ENCODE measurements at regions not wholly inside any gene's neighbourhood (a gene's known extent, or its start where the extent isn't known, plus 50 kb on each side); places are given as distances from the start of the nearest gene placed in this dataset.
"Not testable (repeated sequence)": the region's sequence is repeated elsewhere in the genome, so short reads cannot be mapped to it uniquely, and the experiment has no call there.

- no peak for TF ChIP-seq CTCF (IDR thresholded peaks at IDR 0.05; ENCODE audit: control insufficient read depth, extremely low read depth, insufficient read depth)
- no peak overlapping the region for H3K4me3 ChIP-seq (ENCODE audit: low read depth, low read length)
- no peak for DNase-seq (ENCODE audit: low read depth)
These were observed 485.9 kb downstream of the OMA1 start for GRCh38 chr1:58060559-58061170.

GRCh38 chr1:58059789-58060188 lies 486.7 kb downstream of the OMA1 start:
- DNase-seq (ENCODE audit: low read depth): no peak
- TF ChIP-seq CTCF (IDR thresholded peaks at IDR 0.05; ENCODE audit: control insufficient read depth, extremely low read depth, insufficient read depth): no peak

GRCh38 chr1:58058323-58058722 lies 488.2 kb downstream of the OMA1 start:
- no peak for DNase-seq (ENCODE audit: low read depth)
- TF ChIP-seq CTCF (IDR thresholded peaks at IDR 0.05; ENCODE audit: control insufficient read depth, extremely low read depth, insufficient read depth): no peak

More at GRCh38 chr1:58059789-58060188, 486.7 kb downstream of the OMA1 start:
- no peak overlapping the region for H3K4me3 ChIP-seq (ENCODE audit: low read depth, low read length)

GRCh38 chr1:58057826-58058225 lies 488.7 kb downstream of the OMA1 start:
- H3K4me3 ChIP-seq (ENCODE audit: low read depth, low read length): no peak overlapping the region
- no peak for DNase-seq (ENCODE audit: low read depth)
- no peak for TF ChIP-seq CTCF (IDR thresholded peaks at IDR 0.05; ENCODE audit: control insufficient read depth, extremely low read depth, insufficient read depth)

More at GRCh38 chr1:58058323-58058722, 488.2 kb downstream of the OMA1 start:
- H3K4me3 ChIP-seq (ENCODE audit: low read depth, low read length): no peak overlapping the region

GRCh38 chr1:58051187-58051586 lies 495.3 kb downstream of the OMA1 start:
- H3K4me3 ChIP-seq (ENCODE audit: low read depth, low read length); DNase-seq (ENCODE audit: low read depth): not testable (repeated sequence)

GRCh38 chr1:58047265-58047858 lies 499.2 kb downstream of the OMA1 start:
- DNase-seq (ENCODE audit: low read depth): no peak
- TF ChIP-seq CTCF (IDR thresholded peaks at IDR 0.05; ENCODE audit: control insufficient read depth, extremely low read depth, insufficient read depth): peak; percentile 83

GRCh38 chr1:58045094-58045705 lies 501.3 kb downstream of the OMA1 start:
- H3K4me3 ChIP-seq (ENCODE audit: low read depth, low read length): no peak overlapping the region
- no peak for DNase-seq (ENCODE audit: low read depth)
- no peak for TF ChIP-seq CTCF (IDR thresholded peaks at IDR 0.05; ENCODE audit: control insufficient read depth, extremely low read depth, insufficient read depth)

More at GRCh38 chr1:58047265-58047858, 499.2 kb downstream of the OMA1 start:
- H3K4me3 ChIP-seq (ENCODE audit: low read depth, low read length): no peak overlapping the region

Measured in LNCaP clone FGC (cell line).